ENCODE measurements at regions not wholly inside any gene's neighbourhood (a gene's known extent, or its start where the extent isn't known, plus 50 kb on each side); places are given as distances from the start of the nearest gene placed in this dataset.
A peak's percentile ranks its signal among the peaks of the same experiment; 100 is the strongest.

DNA sequence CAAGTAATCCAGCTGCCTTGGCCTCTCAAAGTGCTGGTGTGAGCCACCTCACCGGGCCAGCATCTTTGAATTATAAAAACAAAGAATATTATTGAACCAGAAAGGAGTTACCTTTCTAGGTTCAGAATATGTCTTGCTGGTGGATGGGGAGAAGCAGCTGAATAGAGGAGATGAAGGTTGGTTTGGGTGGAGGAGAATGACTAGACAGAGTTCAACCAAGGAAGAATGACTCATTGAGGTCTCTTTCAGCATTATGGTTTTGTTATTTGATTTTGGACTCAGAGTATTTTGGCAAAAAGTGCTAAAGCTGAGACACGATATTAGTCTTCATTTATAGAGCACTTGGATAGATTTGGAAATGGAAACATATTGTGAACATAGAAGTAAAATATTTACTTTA is 75.2 kb upstream of the MPDZ start:
- DNase-seq (ENCODE audit: low spot score) = no peak
- POLR2A ChIA-PET = no interaction called here
- CTCF ChIA-PET (ENCODE audit: unreplicated experiment) = no interaction called here
- TF ChIP-seq, protein P1, sequence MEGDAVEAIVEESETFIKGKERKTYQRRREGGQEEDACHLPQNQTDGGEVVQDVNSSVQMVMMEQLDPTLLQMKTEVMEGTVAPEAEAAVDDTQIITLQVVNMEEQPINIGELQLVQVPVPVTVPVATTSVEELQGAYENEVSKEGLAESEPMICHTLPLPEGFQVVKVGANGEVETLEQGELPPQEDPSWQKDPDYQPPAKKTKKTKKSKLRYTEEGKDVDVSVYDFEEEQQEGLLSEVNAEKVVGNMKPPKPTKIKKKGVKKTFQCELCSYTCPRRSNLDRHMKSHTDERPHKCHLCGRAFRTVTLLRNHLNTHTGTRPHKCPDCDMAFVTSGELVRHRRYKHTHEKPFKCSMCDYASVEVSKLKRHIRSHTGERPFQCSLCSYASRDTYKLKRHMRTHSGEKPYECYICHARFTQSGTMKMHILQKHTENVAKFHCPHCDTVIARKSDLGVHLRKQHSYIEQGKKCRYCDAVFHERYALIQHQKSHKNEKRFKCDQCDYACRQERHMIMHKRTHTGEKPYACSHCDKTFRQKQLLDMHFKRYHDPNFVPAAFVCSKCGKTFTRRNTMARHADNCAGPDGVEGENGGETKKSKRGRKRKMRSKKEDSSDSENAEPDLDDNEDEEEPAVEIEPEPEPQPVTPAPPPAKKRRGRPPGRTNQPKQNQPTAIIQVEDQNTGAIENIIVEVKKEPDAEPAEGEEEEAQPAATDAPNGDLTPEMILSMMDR (conservative IDR thresholded peaks at IDR 0.05; ENCODE audit: low read length) = no peak
- TF ChIP-seq EZH2phosphoT487 (IDR thresholded peaks at IDR 0.05; ENCODE audit: borderline replicate concordance, low read depth, low read length) = no peak
- Histone ChIP-seq H3K36me3 (ENCODE audit: insufficient read depth, low read length) (no peaks in the 10 kb centered on the region), H3K9me2 (ENCODE audit: insufficient read depth, low read length) (no peaks in the 10 kb centered on the region), H3K27ac (ENCODE audit: low read depth, low read length, poor library complexity, severe bottlenecking) (no peak overlapping the region), H3K4me2 (ENCODE audit: low read length) (no peak overlapping the region), H3K4me1 (ENCODE audit: insufficient read depth, low read length, poor library complexity, severe bottlenecking) (no peaks in the 10 kb centered on the region), H3K9me3 (ENCODE audit: low read length) (no peaks in the 10 kb centered on the region), H3K4me3 (ENCODE audit: low read depth, low read length, poor library complexity, severe bottlenecking) (no peak overlapping the region), H3K79me2 (ENCODE audit: insufficient read depth, low read depth, low read length) (no peaks in the 10 kb centered on the region), H4K20me1 (ENCODE audit: insufficient read depth, low read length) (no peaks in the 10 kb centered on the region), H2AFZ (ENCODE audit: low read length) (no peak overlapping the region)
- intact Hi-C loops (cut with micrococcal nuclease; ENCODE audit: unreplicated experiment) = no loop called here
- no TSS peak for BruUV-seq (replicated peaks)

DNA sequence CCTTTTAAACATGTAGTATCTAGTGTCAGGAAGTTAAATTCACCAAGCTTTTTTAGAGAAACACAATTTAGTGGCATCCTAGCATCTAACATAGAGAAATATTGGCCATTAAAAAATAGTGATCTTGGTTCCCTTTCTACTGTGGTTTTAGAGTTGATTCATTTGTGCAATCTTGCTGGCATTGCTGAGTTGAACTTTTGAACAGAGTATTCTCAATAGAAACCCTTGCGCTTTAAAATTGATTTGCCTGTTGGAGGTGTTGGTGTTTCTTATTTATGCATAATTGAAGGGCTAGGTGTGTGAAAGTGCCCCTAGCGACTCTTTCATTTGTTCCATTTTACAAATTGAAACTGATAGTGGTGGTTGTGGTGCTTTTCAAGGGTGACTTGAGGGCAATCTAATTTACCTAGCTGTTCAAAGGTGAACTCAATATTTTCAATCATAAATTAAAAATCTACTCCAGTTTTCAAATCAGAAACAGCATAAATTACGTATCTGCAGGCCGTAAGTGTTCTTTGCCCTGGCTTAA is 73.0 kb upstream of the MPDZ start:
- Histone ChIP-seq H4K20me1 (ENCODE audit: insufficient read depth, low read length) (no peaks in the 10 kb centered on the region), H3K27ac (ENCODE audit: low read depth, low read length, poor library complexity, severe bottlenecking) (no peak overlapping the region), H3K4me2 (ENCODE audit: low read length) (no peak overlapping the region), H3K79me2 (ENCODE audit: insufficient read depth, low read depth, low read length) (no peaks in the 10 kb centered on the region), H3K4me3 (ENCODE audit: low read depth, low read length, poor library complexity, severe bottlenecking) (no peak overlapping the region), H2AFZ (ENCODE audit: low read length) (no peak overlapping the region), H3K4me1 (ENCODE audit: insufficient read depth, low read length, poor library complexity, severe bottlenecking) (no peaks in the 10 kb centered on the region), H3K9me3 (ENCODE audit: low read length) (no peaks in the 10 kb centered on the region), H3K36me3 (ENCODE audit: insufficient read depth, low read length) (no peaks in the 10 kb centered on the region), H3K9me2 (ENCODE audit: insufficient read depth, low read length) (no peaks in the 10 kb centered on the region)
- intact Hi-C loops (cut with micrococcal nuclease; ENCODE audit: unreplicated experiment) = no loop called here
- TF ChIP-seq, protein P1 (conservative IDR thresholded peaks at IDR 0.05; ENCODE audit: low read length) = no peak
- TF ChIP-seq EZH2phosphoT487 (IDR thresholded peaks at IDR 0.05; ENCODE audit: borderline replicate concordance, low read depth, low read length) = no peak
- no TSS peak for BruUV-seq (replicated peaks)
- POLR2A ChIA-PET = no interaction called here
- DNase-seq (ENCODE audit: low spot score) = no peak
- CTCF ChIA-PET (ENCODE audit: unreplicated experiment) = no interaction called here

GRCh38 chr9:13351778-13352386 is 72.4 kb upstream of the MPDZ start:
- Histone ChIP-seq H3K4me3 (ENCODE audit: low read depth, low read length, poor library complexity, severe bottlenecking) (no peak overlapping the region), H3K79me2 (ENCODE audit: insufficient read depth, low read depth, low read length) (no peaks in the 10 kb centered on the region), H3K27ac (ENCODE audit: low read depth, low read length, poor library complexity, severe bottlenecking) (no peak overlapping the region), H3K4me1 (ENCODE audit: insufficient read depth, low read length, poor library complexity, severe bottlenecking) (no peaks in the 10 kb centered on the region), H3K36me3 (ENCODE audit: insufficient read depth, low read length) (no peaks in the 10 kb centered on the region), H2AFZ (ENCODE audit: low read length) (no peak overlapping the region), H3K4me2 (ENCODE audit: low read length) (no peak overlapping the region), H3K9me3 (ENCODE audit: low read length) (no peaks in the 10 kb centered on the region), H4K20me1 (ENCODE audit: insufficient read depth, low read length) (no peaks in the 10 kb centered on the region), H3K9me2 (ENCODE audit: insufficient read depth, low read length) (no peaks in the 10 kb centered on the region)
- ChIA-PET CTCF (ENCODE audit: unreplicated experiment) (no interaction called here), POLR2A (no interaction called here)
- peak; percentile 29 for DNase-seq (ENCODE audit: low spot score)
- TF ChIP-seq EZH2phosphoT487 (IDR thresholded peaks at IDR 0.05; ENCODE audit: borderline replicate concordance, low read depth, low read length) = no peak
- TF ChIP-seq, protein P1 (conservative IDR thresholded peaks at IDR 0.05; ENCODE audit: low read length) = peak; percentile 82
- intact Hi-C loops (cut with micrococcal nuclease; ENCODE audit: unreplicated experiment) = no loop called here
- no TSS peak for BruUV-seq (replicated peaks)

All from OCI-LY7 (cell line).